Lower leg skin (tissue), 4 donors: ENCODE measurements at regions not wholly inside any gene's neighbourhood (a gene's known extent, or its start where the extent isn't known, plus 50 kb on each side); places are given as distances from the start of the nearest gene placed in this dataset.

Source experiments
- DNase-seq, 2 donors: peaks; one replicate each; pipeline ENCODE4 v3.0.0-alpha.2; 2019; ENCODE audit warnings: low spot score in 2 of 2
- H3K4me3 ChIP-seq: fragments of 200-600 bp; sonication (generic); 2 replicates; pipeline ENCODE4 v1.5.1; 2017; ENCODE audit warnings: mild to moderate bottlenecking, low read depth; ENCODE audit not compliant: poor library complexity, severe bottlenecking
- CTCF ChIP-seq, 3 donors: fragments of 450-650 bp; IDR thresholded peaks; one replicate each; pipeline ENCODE4 v1.5.1; 2016; ENCODE audit warnings: antibody characterized with exemption in 3 of 3, mild to moderate bottlenecking in 3 of 3, moderate library complexity in 2 of 3
- POLR2A ChIP-seq, 2 donors: fragments of 450-650 bp; IDR thresholded peaks; one replicate each; pipeline ENCODE4 v1.6.1; 2016 to 2017; ENCODE audit warnings: antibody characterized with exemption in 2 of 2, mild to moderate bottlenecking in 1 of 2, moderate library complexity in 1 of 2
- whole genome bisulfite sequencing, 2 donors: methylation state at CpG; one replicate each; pipeline ENCODE4 v1.1.5; 2018; 5-methylcytosine and 5-hydroxymethylcytosine counted together
- intact Hi-C: fragments of 100-400 bp; cut with DNase I; formaldehyde crosslinking; loops from one replicate; pipeline ENCODE4 v1.15.0; 2023; ENCODE audit warnings: low total_unique reads

DNA sequence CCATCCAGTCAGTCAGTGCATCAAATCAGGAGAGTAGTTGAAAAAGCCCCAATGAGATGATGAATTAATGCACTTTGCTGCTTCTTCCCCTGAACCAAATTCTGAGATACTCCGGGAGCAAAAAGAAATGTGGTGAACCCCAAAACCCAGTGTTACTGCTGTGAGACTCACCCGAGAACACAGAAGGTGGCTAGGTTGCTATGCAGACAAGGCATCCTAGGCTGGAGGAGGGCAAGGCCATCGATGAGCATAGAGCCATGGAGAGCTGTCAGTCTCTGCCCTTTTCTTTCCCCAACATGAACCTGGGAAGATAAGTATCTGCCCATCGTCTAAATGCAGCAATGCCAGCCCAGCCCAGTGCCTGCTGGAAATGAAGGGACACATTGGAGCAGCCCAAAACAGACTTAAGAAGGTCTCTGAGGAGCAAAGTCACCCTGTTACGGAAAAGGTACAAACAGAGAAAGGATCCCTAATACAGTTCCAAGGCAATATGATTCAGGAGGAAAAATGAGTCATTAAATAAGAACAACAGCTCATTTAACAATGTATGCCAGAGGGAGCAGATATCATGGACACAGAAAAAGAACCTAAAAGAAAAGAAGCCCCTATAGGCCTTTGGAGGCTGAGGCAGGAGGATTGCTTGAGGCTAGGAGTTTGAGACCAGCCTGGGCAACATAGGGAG is 272.0 kb downstream of the FOXO1 start:
- no peak for TF ChIP-seq CTCF (IDR thresholded peaks at IDR 0.05)
- no peak for TF ChIP-seq POLR2A (IDR thresholded peaks at IDR 0.05)
- H3K4me3 ChIP-seq = no peak overlapping the region
- no peak for DNase-seq
- 84 to 92% methylated on average over 5 of the region's 5 CpGs for WGBS, 2 donors
- intact Hi-C loops = no loop called here

- no peak overlapping the region for H3K4me3 ChIP-seq
- intact Hi-C loops = no loop called here
- WGBS, 2 donors = 75 to 81% methylated on average over 2 of the region's 2 CpGs
- DNase-seq = no peak
- TF ChIP-seq CTCF (IDR thresholded peaks at IDR 0.05) (no peak), POLR2A (IDR thresholded peaks at IDR 0.05) (no peak)
Measured at GRCh38 chr13:40398065-40398464, 268.4 kb downstream of the FOXO1 start.

DNA sequence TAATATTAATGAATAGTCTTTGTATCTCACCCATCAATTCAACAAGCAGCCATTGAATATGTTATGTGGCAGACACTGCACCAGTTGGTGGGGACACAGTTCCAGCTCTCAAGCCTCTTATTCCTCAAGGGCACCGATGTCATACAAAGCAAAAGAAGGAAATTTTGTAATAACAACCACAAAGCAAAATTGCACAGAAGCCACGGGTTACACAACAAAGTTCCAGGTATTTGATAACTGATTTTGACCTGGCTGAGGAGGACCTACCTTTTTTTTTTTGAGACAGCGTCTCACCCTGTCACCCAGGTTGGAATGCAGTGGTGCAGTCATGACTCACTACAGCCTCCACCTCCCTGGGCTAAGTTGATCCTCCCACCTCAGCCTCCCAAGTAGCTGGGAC is 266.7 kb downstream of the FOXO1 start:
- no peak for TF ChIP-seq CTCF (IDR thresholded peaks at IDR 0.05)
- no peak for TF ChIP-seq POLR2A (IDR thresholded peaks at IDR 0.05)
- WGBS, 2 donors = 82 to 84% methylated on average over 3 of the region's 3 CpGs
- no peak for DNase-seq
- intact Hi-C loops = no loop called here
- no peak overlapping the region for H3K4me3 ChIP-seq

DNA sequence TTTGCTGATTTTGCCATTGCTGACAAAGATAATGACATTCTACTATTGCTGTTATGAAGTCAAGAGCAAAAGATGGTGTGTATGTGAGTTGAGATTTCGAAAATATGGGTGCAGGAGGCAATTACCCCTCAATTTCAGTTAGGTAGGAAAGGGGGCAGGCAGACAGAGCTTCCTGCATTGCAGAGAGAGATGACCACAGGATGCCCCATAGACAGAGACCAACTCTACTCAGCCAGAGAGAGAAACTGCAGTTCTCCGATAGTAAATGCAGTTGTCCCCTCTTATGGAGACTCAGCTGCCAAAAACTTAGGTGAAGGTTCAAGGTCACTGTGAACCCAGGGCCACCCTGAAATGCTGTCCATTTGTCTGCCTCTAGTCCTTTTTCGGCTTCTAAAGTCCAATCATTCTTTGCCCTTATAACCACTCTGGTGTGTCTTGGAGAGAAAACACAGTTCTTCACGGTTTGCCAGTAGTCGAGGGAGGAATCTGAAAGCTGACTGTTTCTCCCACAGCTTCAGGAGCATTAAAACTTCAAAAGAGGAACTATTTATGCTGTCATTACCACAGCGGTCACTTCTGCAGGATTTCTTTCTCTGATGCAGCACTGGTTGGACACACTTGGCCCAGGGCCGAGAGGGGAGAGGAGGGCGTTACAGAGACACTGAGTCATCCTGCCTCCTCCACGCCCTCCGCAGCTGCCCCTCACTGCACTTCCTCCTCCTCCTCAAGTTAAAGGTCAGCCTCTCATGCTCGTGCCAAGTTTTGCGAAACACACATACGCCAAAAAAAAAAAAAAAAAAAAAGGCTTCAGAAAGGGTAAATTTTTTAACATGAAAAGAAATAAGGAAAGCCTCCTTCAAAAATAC is 264.3 kb downstream of the FOXO1 start:
- WGBS, 2 donors = 20 to 30% methylated on average over 13 of the region's 13 CpGs
- no peak overlapping the region for H3K4me3 ChIP-seq
- intact Hi-C loops = no loop called here
- TF ChIP-seq CTCF (IDR thresholded peaks at IDR 0.05) (no peak), POLR2A (IDR thresholded peaks at IDR 0.05) (no peak)
- peak; percentile 95 to 99 for DNase-seq

DNA sequence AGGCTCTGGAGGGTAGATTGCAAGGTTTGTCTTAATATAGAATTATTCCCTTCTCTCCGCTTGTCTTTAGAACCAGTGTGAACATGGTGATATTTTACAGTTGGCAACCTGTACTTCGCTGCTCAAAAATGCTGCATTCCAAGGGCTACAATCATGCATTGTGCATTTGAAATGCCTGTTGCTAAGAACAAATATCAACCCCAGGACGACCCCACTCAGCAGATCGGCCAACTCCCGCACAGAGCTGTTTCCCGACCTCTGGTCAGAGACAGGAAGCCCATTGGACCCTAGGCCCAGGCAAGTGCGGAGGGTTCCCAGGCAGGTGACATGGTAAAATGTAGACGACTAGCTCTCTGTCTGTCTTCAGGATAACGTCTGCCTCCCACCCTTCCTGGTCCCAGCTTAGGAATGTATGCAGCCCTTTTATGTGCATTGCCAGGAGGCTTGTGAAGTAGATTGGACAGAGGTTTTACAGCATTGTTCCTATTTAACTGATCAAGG is 263.5 kb downstream of the FOXO1 start:
- intact Hi-C loops = no loop called here
- TF ChIP-seq POLR2A (IDR thresholded peaks at IDR 0.05) (no peak), CTCF (IDR thresholded peaks at IDR 0.05) (no peak)
- DNase-seq = no peak
- H3K4me3 ChIP-seq = no peak overlapping the region
- WGBS, 2 donors = 51 to 52% methylated on average over 9 of the region's 9 CpGs
